HepG2 (cell line): ENCODE measurements at regions not wholly inside any gene's neighbourhood (a gene's known extent, or its start where the extent isn't known, plus 50 kb on each side); places are given as distances from the start of the nearest gene placed in this dataset.

Source experiments
- CTCF ChIP-seq: sonication (generic); formaldehyde crosslinking; IDR thresholded peaks from 2 replicates; pipeline ENCODE4 v1.5.0; 2020; ENCODE audit warnings: mild to moderate bottlenecking, missing genetic modification reagents, moderate library complexity
- ZNF292 ChIP-seq: sonication (generic); formaldehyde crosslinking; IDR thresholded peaks from 2 replicates; pipeline ENCODE4 v1.8.1; 2022; ENCODE audit warnings: mild to moderate bottlenecking, low read depth, missing genetic modification reagents, borderline replicate concordance
- ZNF777 ChIP-seq: sonication (generic); formaldehyde crosslinking; IDR thresholded peaks from 2 replicates; pipeline ENCODE4 v1.4.0; 2020; ENCODE audit warnings: missing genetic modification reagents

- TF ChIP-seq ZNF777 (CRISPR knock-in tag) (no peak), ZNF292 (CRISPR knock-in tag) (no peak), CTCF (CRISPR knock-in tag) (no peak)
Measured at GRCh38 chr2:239678666-239679296, 278.0 kb upstream of the HDAC4 start.
